ENCODE measurements at regions not wholly inside any gene's neighbourhood (a gene's known extent, or its start where the extent isn't known, plus 50 kb on each side); places are given as distances from the start of the nearest gene placed in this dataset.

- Histone ChIP-seq H3K4me2 (ENCODE audit: low read depth, low read length) (no peak overlapping the region), H2AFZ (ENCODE audit: low read length) (no peak overlapping the region), H3K79me2 (ENCODE audit: insufficient read depth, low read length) (no peaks in the 10 kb centered on the region), H3K4me1 (ENCODE audit: insufficient read depth, low read length) (no peaks in the 10 kb centered on the region), H3K27me3 (ENCODE audit: control insufficient read depth in 1 of 2, insufficient read depth in 2 of 2, low read length in 2 of 2) (no peaks in the 10 kb centered on the region), H3K9ac (ENCODE audit: insufficient read depth, low read depth, low read length) (no peak overlapping the region), H3K4me3 (replicated peaks in 1 of 3; ENCODE audit: insufficient read depth in 1 of 3, low read depth in 2 of 3, low read length in 3 of 3) (no peak overlapping the region), H3K27ac (ENCODE audit: extremely low read length, insufficient read depth, low read length) (no peak overlapping the region), H3K9me3 (ENCODE audit: low read length) (no peaks in the 10 kb centered on the region), H4K20me1 (ENCODE audit: insufficient read depth, low read length) (no peaks in the 10 kb centered on the region), H3K36me3 (replicated peaks in 1 of 2; ENCODE audit: control insufficient read depth in 1 of 2, insufficient read depth in 2 of 2, low read length in 2 of 2) (no peaks in the 10 kb centered on the region)
- FAIRE-seq (no peak), ATAC-seq (no peak), DNase-seq (ENCODE audit: low spot score) (no peak)
- intact Hi-C loops (cut with micrococcal nuclease; ENCODE audit: unreplicated experiment) (no loop called here), in situ Hi-C loops (cut with HindIII; ENCODE audit: extremely low pct_ligation_motif_present, low pct_unique_long_range_greater_than_20kb) (no loop called here)
- POLR2A ChIA-PET: no interaction called here
- 0% methylated on average over 2 of the region's 2 CpGs for WGBS (ENCODE audit: low lambda C conversion rate)
- CTCF ChIA-PET (ENCODE audit: low intra/inter-chr PET ratio, low total read pairs): no interaction called here
- BruUV-seq (replicated peaks): no TSS peak
- no peak for TF ChIP-seq SALL1 (CRISPR knock-in tag; IDR thresholded peaks at IDR 0.05)
- TF ChIP-seq TCF12 (IDR thresholded peaks at IDR 0.05): no peak
- no peak for TF ChIP-seq TCF12 (CRISPR knock-in tag; IDR thresholded peaks at IDR 0.05)
- no peak for TF ChIP-seq ZFP82 (CRISPR knock-in tag; IDR thresholded peaks at IDR 0.05; ENCODE audit: borderline replicate concordance)
- TF ChIP-seq SPEN (CRISPR knock-in tag; IDR thresholded peaks at IDR 0.05; ENCODE audit: low read depth): no peak
- no peak for TF ChIP-seq TCF7L2 (IDR thresholded peaks at IDR 0.05; ENCODE audit: low read depth, low read length)
- no peak for TF ChIP-seq ZBTB42 (CRISPR knock-in tag; IDR thresholded peaks at IDR 0.05)
- TF ChIP-seq MTF1 (CRISPR knock-in tag; IDR thresholded peaks at IDR 0.05): no peak
- no peak for TF ChIP-seq RCOR2 (CRISPR knock-in tag; IDR thresholded peaks at IDR 0.05)
- no peak for TF ChIP-seq SNAI1 (CRISPR knock-in tag; IDR thresholded peaks at IDR 0.05; ENCODE audit: borderline replicate concordance)
- no peak for TF ChIP-seq ATF7 (IDR thresholded peaks at IDR 0.05)
- TF ChIP-seq ATF7 (CRISPR knock-in tag; IDR thresholded peaks at IDR 0.05): no peak
- no peak for TF ChIP-seq POLR2A (IDR thresholded peaks at IDR 0.05; ENCODE audit: insufficient read depth in 1 of 2, low read depth in 2 of 2, low read length in 2 of 2)
- TF ChIP-seq BCL6 (CRISPR knock-in tag; IDR thresholded peaks at IDR 0.05): no peak
- TF ChIP-seq ZBTB7B (CRISPR knock-in tag; IDR thresholded peaks at IDR 0.05): no peak
Observed at GRCh38 chr1:219121679-219122078, 52.0 kb upstream of the LYPLAL1 start.

Measured in HepG2 (cell line).